VCaP (cell line): ENCODE measurements at regions not wholly inside any gene's neighbourhood (a gene's known extent, or its start where the extent isn't known, plus 50 kb on each side); places are given as distances from the start of the nearest gene placed in this dataset.

Experiments used
- H3K27ac ChIP-seq: fragments of 450-650 bp; 2 replicates; pipeline ENCODE4 v1.5.1; 2017
- CTCF ChIP-seq: fragments of 450-650 bp; conservative IDR thresholded peaks from 2 replicates; pipeline ENCODE4 v1.5.1; 2017; ENCODE audit warnings: mild to moderate bottlenecking, moderate library complexity

DNA sequence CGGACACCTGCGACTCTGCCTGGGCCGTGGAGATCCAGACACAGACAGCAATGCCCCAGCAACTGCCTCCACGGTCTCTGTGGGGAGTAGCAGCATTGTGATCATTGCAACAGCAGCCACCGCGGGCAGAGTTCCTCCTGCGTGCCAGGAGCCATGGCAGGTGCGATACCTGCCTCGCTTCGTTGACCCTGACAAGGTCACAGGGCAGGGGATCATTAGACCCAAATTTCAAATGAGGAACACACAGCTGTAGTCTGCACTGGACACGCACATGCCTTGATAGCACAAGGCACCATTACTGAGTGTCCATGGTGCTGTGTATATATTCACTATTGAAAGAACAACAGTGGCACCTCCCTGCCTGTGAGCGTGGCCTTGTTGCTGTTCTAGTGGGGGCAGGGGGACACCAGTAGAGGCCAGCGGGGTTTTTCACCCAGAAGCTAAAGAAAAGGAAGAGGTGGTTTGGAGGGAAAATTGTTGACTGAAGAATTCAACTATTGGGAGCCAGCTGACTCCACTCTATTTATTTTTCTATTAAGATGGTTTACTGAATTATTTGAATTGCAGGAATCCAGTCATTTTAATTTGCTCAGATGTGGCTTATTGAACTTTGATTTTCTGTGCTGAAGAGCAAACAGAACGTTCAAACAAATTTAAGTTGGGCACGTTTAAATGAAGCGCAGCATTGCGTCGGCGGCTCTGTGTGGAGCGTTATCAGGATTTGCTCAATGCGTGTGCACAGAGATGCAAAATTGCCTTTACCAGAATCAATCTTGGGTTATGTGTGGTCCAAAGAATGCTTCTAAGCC, 60.2 kb upstream of the RPS6KA2 start:
- no peak for TF ChIP-seq CTCF

DNA sequence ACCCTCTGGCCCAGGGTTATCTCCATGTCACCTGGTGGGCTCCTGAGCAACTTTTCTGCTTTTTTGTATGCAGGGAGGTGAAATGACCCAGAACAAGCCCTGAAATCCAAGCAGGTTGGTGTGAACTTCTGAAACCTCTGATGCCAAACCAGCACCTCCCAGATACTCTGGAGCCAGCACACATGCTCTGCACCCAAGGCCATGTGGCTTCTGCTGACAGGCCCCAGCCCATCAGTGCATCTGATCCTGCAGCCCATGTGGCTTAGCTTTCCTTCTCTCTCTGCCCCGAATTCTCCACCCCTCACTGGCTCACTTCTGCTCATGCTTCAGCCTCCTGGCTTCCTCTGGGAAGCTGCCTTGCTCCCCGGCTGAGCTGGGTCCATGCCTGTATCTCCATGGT, 59.3 kb upstream of the RPS6KA2 start:
- TF ChIP-seq CTCF = no peak

More for the DNA sequence above, 60.2 kb upstream of the RPS6KA2 start:
- no peak overlapping the region for H3K27ac ChIP-seq

GRCh38 chr6:166684866-166685265, 57.8 kb upstream of the RPS6KA2 start:
- no peak for TF ChIP-seq CTCF
- H3K27ac ChIP-seq = no peak overlapping the region

More for the DNA sequence above, 59.3 kb upstream of the RPS6KA2 start:
- H3K27ac ChIP-seq = no peak overlapping the region

- H3K27ac ChIP-seq = no peak overlapping the region
- TF ChIP-seq CTCF = no peak
These were observed 57.1 kb upstream of the RPS6KA2 start for GRCh38 chr6:166684170-166684569.

GRCh38 chr6:166683477-166683876, 56.4 kb upstream of the RPS6KA2 start:
- no peak for TF ChIP-seq CTCF
- no peak overlapping the region for H3K27ac ChIP-seq

DNA sequence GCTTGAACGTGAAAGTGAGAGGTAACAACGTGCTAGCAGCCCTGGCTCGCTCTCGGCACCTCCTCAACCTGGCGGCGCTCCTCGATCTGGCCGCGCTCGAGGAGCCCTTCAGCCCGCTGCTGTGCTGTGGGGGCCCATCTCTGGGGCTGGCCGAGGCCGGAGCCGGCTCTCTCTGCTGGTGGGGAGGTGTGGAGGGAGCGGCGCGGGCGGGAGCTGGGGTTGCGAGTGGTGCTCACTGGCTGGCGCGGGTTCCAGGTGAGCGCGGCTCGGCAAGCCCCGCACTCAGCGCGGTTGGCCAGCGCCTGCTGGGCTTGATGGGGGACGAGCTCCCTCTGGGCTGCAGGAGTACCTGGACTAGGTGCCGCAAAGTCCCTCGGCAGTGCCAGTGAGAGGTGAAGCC, 52.5 kb upstream of the RPS6KA2 start:
- TF ChIP-seq CTCF = no peak
- no peak overlapping the region for H3K27ac ChIP-seq

DNA sequence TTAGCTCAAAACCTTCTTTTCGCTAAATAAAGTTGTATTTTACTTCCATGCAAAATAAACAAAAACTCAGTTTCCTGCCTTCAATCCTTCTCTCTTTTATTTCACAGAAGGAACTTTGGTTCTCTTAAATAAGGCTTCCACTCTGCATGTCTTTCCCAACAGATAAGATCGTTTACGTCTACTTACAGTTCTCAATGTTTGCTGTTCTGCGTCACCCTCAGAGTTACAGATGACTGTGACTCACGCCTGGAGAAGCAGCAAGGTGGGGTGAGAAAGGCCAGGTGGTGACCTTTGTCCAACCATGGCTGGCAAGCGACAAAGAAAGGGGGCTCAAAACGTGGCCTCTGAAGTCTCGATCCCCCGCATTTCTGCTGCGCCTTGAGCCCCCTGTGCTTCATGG, 51.4 kb upstream of the RPS6KA2 start:
- TF ChIP-seq CTCF = no peak
- no peak overlapping the region for H3K27ac ChIP-seq
